Stimulated activated CD4-positive, alpha-beta T cell treated with anti-CD3 and anti-CD28 coated beads, Interleukin-4, amount 100 ng/mL, for 48 hours (primary cell): ENCODE measurements at regions not wholly inside any gene's neighbourhood (a gene's known extent, or its start where the extent isn't known, plus 50 kb on each side); places are given as distances from the start of the nearest gene placed in this dataset.
A peak's percentile ranks its signal among the peaks of the same experiment; 100 is the strongest.
"Not testable (repeated sequence)": the region's sequence is repeated elsewhere in the genome, so short reads cannot be mapped to it uniquely, and the experiment has no call there.

Source experiments
- DNase-seq, 2 donors: peaks; one replicate each; pipeline ENCODE4 v3.0.0-alpha.2; 2020; ENCODE audit warnings: low read depth in 2 of 2

GRCh38 chrX:37904833-37905232 lies 57.5 kb upstream of the DYNLT3 start:
- no peak for DNase-seq

GRCh38 chrX:37905436-37906147 lies 58.2 kb upstream of the DYNLT3 start:
- DNase-seq: peak in 1 of 2 donors; percentile 1

- no peak for DNase-seq
These were observed 59.0 kb upstream of the DYNLT3 start for GRCh38 chrX:37906357-37906756.

- DNase-seq: no peak
These were observed 62.8 kb upstream of the DYNLT3 start for GRCh38 chrX:37910186-37910585.

- no peak for DNase-seq
These were observed 64.9 kb upstream of the DYNLT3 start for GRCh38 chrX:37912304-37912703.

- no peak for DNase-seq
These were observed 65.4 kb upstream of the DYNLT3 start for GRCh38 chrX:37912777-37913176.

- no peak for DNase-seq
These were observed 70.8 kb upstream of the DYNLT3 start for GRCh38 chrX:37918168-37918567.

GRCh38 chrX:37918703-37919102 lies 71.3 kb upstream of the DYNLT3 start:
- DNase-seq: no peak

GRCh38 chrX:37921758-37922157 lies 74.4 kb upstream of the DYNLT3 start:
- no peak for DNase-seq

GRCh38 chrX:37922928-37923327 lies 75.6 kb upstream of the DYNLT3 start:
- DNase-seq: no peak

- DNase-seq: not testable (repeated sequence)
These were observed 78.4 kb upstream of the DYNLT3 start for GRCh38 chrX:37925761-37926160.

- no peak for DNase-seq
These were observed 79.3 kb upstream of the DYNLT3 start for GRCh38 chrX:37926700-37927099.

- no peak for DNase-seq
These were observed 64.2 kb upstream of the SYTL5 start for GRCh38 chrX:37942170-37942569.

GRCh38 chrX:37943554-37944344 lies 62.6 kb upstream of the SYTL5 start:
- no peak for DNase-seq

- no peak for DNase-seq
These were observed 60.2 kb upstream of the SYTL5 start for GRCh38 chrX:37946197-37946596.

GRCh38 chrX:37955273-37955672 lies 51.1 kb upstream of the SYTL5 start:
- no peak for DNase-seq

GRCh38 chrX:37956223-37956622 lies 50.1 kb upstream of the SYTL5 start:
- DNase-seq: no peak
